ENCODE measurements at regions not wholly inside any gene's neighbourhood (a gene's known extent, or its start where the extent isn't known, plus 50 kb on each side); places are given as distances from the start of the nearest gene placed in this dataset.
"Not testable (repeated sequence)": the region's sequence is repeated elsewhere in the genome, so short reads cannot be mapped to it uniquely, and the experiment has no call there.

DNA sequence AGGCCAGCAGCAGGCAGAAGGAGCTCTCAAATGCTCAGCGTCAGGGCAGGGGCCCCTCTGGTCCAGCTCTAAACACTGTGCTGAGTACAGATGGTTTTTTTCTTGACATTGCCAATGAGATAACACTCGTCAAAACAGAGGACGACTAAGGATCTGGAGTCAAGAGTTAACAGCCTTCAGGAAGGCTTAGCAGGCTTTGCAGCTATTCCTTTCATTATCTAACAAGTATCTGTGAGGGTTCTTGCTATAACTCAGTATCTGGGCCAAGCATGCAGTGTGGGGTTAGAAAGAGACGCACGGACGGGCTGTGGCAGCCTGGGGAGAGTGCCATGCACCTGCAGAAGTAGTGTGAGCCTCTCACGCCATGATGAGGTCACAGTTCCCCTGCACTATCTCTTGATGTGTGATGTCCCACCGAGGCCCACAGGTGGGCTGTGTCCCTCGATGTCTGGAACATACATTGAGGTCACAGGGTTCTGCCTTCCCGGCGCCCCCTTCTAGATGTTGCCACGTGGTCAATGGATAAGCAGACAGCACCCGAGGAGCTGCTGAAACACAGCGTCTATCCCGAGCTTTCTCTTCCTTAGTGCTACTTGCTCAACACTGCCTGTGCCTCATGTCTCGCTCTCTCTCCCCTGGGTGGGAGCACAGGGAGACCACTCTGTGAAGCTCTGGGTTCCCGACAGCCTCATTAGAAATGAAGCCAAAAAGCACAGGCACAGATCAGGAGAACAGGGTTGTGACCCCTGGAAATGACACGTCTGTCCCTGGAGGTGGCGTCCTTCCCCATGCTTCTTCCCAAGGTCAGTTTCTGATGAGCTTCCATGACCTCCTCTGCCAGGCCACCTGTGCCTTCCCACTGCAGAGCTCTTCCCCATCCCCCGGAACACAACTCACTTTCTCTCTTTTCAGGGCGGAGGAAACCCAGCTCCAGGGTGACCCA, 85.5 kb upstream of the RPS6KA2 start:
- Mint-ChIP-seq H3K9me3 (peaks cover 6 to 30% (median 15%) of the 10 kb centered on the region in 7 donors), H3K4me3 (no peak overlapping the region), H3K36me3 (peaks cover 6 to 20% of the 10 kb centered on the region in 2 donors), H3K27ac (no peak overlapping the region), H3K4me1 (no peaks in the 10 kb centered on the region), H3K27me3 (peaks cover 4 to 15% (median 12%) of the 10 kb centered on the region in 3 donors)
- DNase-seq (no peak), ATAC-seq (ENCODE audit: low read depth in 2 of 2) (no peak)

- peaks cover 6 to 30% (median 15%) of the 10 kb centered on the region in 7 donors for H3K9me3 Mint-ChIP-seq
- H3K36me3 Mint-ChIP-seq, result peaks cover 6 to 20% of the 10 kb centered on the region in 2 donors
- H3K27me3 Mint-ChIP-seq, result peaks cover 14 to 25% (median 19%) of the 10 kb centered on the region in 3 donors
- peaks cover 0 to 6% (median 4%) of the 10 kb centered on the region in 3 donors for H3K4me1 Mint-ChIP-seq
- no peak overlapping the region for H3K4me3 Mint-ChIP-seq
- ATAC-seq (ENCODE audit: low read depth in 2 of 2) (no peak), DNase-seq (no peak)
- no peak overlapping the region for H3K27ac Mint-ChIP-seq
These were observed 83.0 kb upstream of the RPS6KA2 start for GRCh38 chr6:166710084-166710483.

GRCh38 chr6:166708460-166708859, 81.4 kb upstream of the RPS6KA2 start:
- DNase-seq, result no peak
- peaks cover 6 to 30% (median 15%) of the 10 kb centered on the region in 7 donors for H3K9me3 Mint-ChIP-seq
- peaks cover 6 to 19% of the 10 kb centered on the region in 2 donors for H3K36me3 Mint-ChIP-seq
- H3K27ac Mint-ChIP-seq, result no peak overlapping the region
- no peak for ATAC-seq (ENCODE audit: low read depth in 2 of 2)
- H3K4me1 Mint-ChIP-seq, result peaks cover 0 to 6% (median 4%) of the 10 kb centered on the region in 3 donors
- H3K27me3 Mint-ChIP-seq, result peaks cover 16 to 33% (median 25%) of the 10 kb centered on the region in 3 donors
- H3K4me3 Mint-ChIP-seq, result no peak overlapping the region

DNA sequence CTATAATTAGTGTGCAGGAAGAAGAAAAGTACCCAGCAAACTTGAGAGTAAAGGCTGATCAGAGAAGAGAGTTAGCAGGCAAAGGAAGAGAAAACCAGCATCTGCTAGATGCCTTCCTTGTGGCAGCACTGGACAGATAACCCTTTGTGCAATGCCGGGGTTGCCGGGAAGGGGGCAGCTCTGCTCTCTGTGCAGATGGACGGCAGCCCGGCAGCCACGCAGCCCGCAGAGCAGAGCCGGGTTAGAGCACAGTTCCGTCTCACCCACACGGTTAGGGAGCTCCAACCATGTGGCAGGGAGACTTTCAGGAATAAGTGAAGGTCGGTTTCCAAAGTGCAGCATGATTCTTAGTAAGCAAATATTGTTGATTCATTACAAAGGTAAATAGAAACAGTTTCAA, 80.0 kb upstream of the RPS6KA2 start:
- ATAC-seq (ENCODE audit: low read depth in 2 of 2) (no peak), DNase-seq (no peak)
- Mint-ChIP-seq H3K27ac (peak overlapping the region in 1 of 6 donors; percentile 49), H3K9me3 (peaks cover 6 to 19% (median 9%) of the 10 kb centered on the region in 7 donors), H3K4me3 (no peak overlapping the region), H3K27me3 (peaks cover 16 to 33% (median 30%) of the 10 kb centered on the region in 3 donors), H3K4me1 (peaks cover 0 to 6% (median 4%) of the 10 kb centered on the region in 3 donors), H3K36me3 (peaks cover 6 to 10% of the 10 kb centered on the region in 2 donors)

GRCh38 chr6:166705069-166705468, 78.0 kb upstream of the RPS6KA2 start:
- ATAC-seq (ENCODE audit: low read depth in 2 of 2) (no peak), DNase-seq (no peak)
- Mint-ChIP-seq H3K4me1 (peaks cover 0 to 6% (median 4%) of the 10 kb centered on the region in 3 donors), H3K4me3 (no peak overlapping the region), H3K36me3 (no peaks in the 10 kb centered on the region), H3K27me3 (peaks cover 12 to 40% (median 24%) of the 10 kb centered on the region in 3 donors), H3K27ac (no peak overlapping the region), H3K9me3 (peaks cover 0 to 1% (median 0%) of the 10 kb centered on the region in 7 donors)

- Mint-ChIP-seq H3K27me3 (peaks cover 12 to 40% (median 24%) of the 10 kb centered on the region in 3 donors), H3K4me3 (no peak overlapping the region), H3K36me3 (no peaks in the 10 kb centered on the region), H3K9me3 (peaks cover 0 to 1% (median 0%) of the 10 kb centered on the region in 7 donors), H3K27ac (no peak overlapping the region), H3K4me1 (peaks cover 0 to 6% (median 4%) of the 10 kb centered on the region in 3 donors)
- DNase-seq (no peak), ATAC-seq (ENCODE audit: low read depth in 2 of 2) (no peak)
These were observed 77.1 kb upstream of the RPS6KA2 start for GRCh38 chr6:166704171-166704570.

GRCh38 chr6:166703149-166703710, 76.2 kb upstream of the RPS6KA2 start:
- peaks cover 0 to 6% (median 4%) of the 10 kb centered on the region in 3 donors for H3K4me1 Mint-ChIP-seq
- no peak overlapping the region for H3K27ac Mint-ChIP-seq
- ATAC-seq (ENCODE audit: low read depth in 2 of 2) (no peak), DNase-seq (no peak)
- H3K36me3 Mint-ChIP-seq, result no peaks in the 10 kb centered on the region
- H3K9me3 Mint-ChIP-seq, result peaks cover 0 to 1% (median 0%) of the 10 kb centered on the region in 7 donors
- H3K27me3 Mint-ChIP-seq, result peaks cover 12 to 40% (median 24%) of the 10 kb centered on the region in 3 donors
- H3K4me3 Mint-ChIP-seq, result no peak overlapping the region

- not testable (repeated sequence) for H3K4me1 Mint-ChIP-seq; H3K9me3 Mint-ChIP-seq; H3K27ac Mint-ChIP-seq; H3K4me3 Mint-ChIP-seq; H3K36me3 Mint-ChIP-seq; DNase-seq; ATAC-seq (ENCODE audit: low read depth in 2 of 2)
- peaks cover 6 to 29% (median 17%) of the 10 kb centered on the region in 3 donors for H3K27me3 Mint-ChIP-seq
These were observed 74.4 kb upstream of the RPS6KA2 start for GRCh38 chr6:166701424-166701823.

DNA sequence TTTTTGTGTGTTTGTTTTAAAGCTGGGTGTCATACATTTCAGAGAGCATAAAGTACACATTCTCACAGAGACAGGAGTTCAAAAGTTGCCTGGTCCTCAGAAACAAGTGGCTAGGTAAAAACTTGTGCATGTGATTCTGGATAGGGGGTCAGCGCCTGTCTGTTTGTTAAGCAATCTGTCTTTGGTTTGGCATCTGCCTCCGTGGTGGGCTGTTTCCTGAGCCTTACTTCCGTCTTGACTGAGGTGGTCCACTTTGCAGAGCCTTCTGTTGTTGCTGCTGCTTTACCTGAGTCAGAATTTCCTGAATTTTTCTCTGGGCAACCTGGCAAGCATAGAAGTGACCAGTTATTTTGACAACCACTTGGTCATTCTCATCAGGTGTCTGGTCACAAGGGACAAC, 73.8 kb upstream of the RPS6KA2 start:
- H3K36me3 Mint-ChIP-seq; DNase-seq; H3K27ac Mint-ChIP-seq; ATAC-seq (ENCODE audit: low read depth in 2 of 2); H3K4me3 Mint-ChIP-seq; H3K9me3 Mint-ChIP-seq; H3K4me1 Mint-ChIP-seq: not testable (repeated sequence)
- peaks cover 6 to 23% (median 17%) of the 10 kb centered on the region in 3 donors for H3K27me3 Mint-ChIP-seq

DNA sequence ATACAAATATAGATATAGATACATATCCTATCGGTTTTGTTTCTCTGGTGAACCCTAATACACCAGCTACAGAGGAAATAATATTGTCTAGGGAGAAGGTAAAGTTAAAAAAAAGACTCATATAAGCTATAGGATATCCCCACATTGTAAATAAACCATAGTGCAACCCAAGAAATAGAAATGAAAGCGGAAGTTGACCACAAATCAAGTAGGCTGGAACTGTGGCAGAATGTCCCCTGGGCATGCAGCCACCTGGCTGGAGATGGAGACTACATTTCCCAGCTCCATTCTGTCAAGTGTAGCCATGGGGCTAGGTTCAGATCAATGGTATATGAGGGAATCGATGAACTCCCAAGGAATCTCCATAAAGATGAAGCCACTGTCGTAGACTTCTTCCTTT, 70.1 kb upstream of the RPS6KA2 start:
- ATAC-seq (ENCODE audit: low read depth in 2 of 2) (peak; percentile 64 to 70), DNase-seq (peak; percentile 2)
- Mint-ChIP-seq H3K36me3 (no peaks in the 10 kb centered on the region), H3K27me3 (peaks cover 0 to 21% (median 5%) of the 10 kb centered on the region in 3 donors), H3K4me1 (no peaks in the 10 kb centered on the region), H3K27ac (no peak overlapping the region), H3K9me3 (no peaks in the 10 kb centered on the region), H3K4me3 (no peak overlapping the region)

GRCh38 chr6:166693880-166694279, 66.8 kb upstream of the RPS6KA2 start:
- H3K27me3 Mint-ChIP-seq, result peaks cover 5 to 33% (median 16%) of the 10 kb centered on the region in 3 donors
- no peaks in the 10 kb centered on the region for H3K36me3 Mint-ChIP-seq

GRCh38 chr6:166692723-166693302, 65.8 kb upstream of the RPS6KA2 start:
- Mint-ChIP-seq H3K4me3 (no peak overlapping the region), H3K27ac (no peak overlapping the region), H3K27me3 (peaks cover 6 to 39% (median 16%) of the 10 kb centered on the region in 3 donors), H3K9me3 (no peaks in the 10 kb centered on the region), H3K36me3 (no peaks in the 10 kb centered on the region), H3K4me1 (peaks cover 0 to 4% (median 0%) of the 10 kb centered on the region in 3 donors)
- DNase-seq (no peak), ATAC-seq (ENCODE audit: low read depth in 2 of 2) (no peak)

More at GRCh38 chr6:166693880-166694279, 66.8 kb upstream of the RPS6KA2 start:
- Mint-ChIP-seq H3K4me1 (peaks cover 0 to 4% (median 0%) of the 10 kb centered on the region in 3 donors), H3K4me3 (no peak overlapping the region), H3K27ac (no peak overlapping the region), H3K9me3 (no peaks in the 10 kb centered on the region)
- DNase-seq (no peak), ATAC-seq (ENCODE audit: low read depth in 2 of 2) (no peak)

DNA sequence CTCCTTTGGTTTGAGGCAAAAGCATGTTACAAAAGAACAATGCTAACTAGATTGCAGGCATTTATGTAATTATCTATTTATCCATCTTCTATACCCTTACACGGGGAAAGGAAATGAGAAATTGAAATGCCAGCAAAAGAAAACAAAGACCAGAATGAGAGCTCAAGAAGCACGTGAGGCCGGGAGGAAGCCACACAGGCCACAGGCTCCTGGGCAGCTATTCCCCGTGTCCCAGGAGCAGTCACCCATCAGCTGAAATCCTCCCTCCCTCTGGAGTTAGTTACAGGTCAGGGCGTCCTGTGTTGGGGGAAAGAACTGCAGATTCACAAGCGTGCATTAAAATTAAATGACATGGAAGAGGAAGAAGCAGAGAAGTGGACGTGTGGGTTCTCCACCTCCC, 64.7 kb upstream of the RPS6KA2 start:
- Mint-ChIP-seq H3K27ac (peak overlapping the region in 1 of 6 donors; percentile 32), H3K36me3 (no peaks in the 10 kb centered on the region), H3K4me3 (no peak overlapping the region), H3K9me3 (no peaks in the 10 kb centered on the region), H3K4me1 (peaks cover 0 to 4% (median 0%) of the 10 kb centered on the region in 3 donors), H3K27me3 (peaks cover 15 to 47% (median 20%) of the 10 kb centered on the region in 3 donors)
- no peak for DNase-seq
- ATAC-seq (ENCODE audit: low read depth in 2 of 2), result no peak
